ENCODE measurements at regions not wholly inside any gene's neighbourhood (a gene's known extent, or its start where the extent isn't known, plus 50 kb on each side); places are given as distances from the start of the nearest gene placed in this dataset.

DNA sequence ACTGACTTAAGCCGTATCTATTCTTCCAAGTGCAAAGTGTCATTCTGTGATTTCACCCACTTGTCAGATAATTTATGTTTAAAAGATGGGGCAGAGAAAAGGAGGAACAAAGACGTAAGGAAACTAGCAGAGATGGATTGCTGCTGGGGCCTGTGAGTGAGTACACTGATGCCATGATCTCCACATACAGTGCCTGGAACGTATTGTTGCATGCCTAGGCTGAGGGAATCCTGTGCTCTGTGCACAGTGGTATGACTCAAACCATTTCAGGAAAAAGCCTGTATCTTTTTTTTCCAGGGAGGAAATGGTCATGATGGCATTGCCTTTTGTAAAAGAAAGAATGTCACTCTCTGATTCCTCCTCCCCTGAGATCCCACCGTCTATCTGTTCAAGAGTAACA, 359.5 kb upstream of the ADAMTS16 start:
- Histone ChIP-seq H2BK12ac (ENCODE audit: insufficient read length, low read depth, low read length) (no peak overlapping the region), H3K56ac (ENCODE audit: insufficient read length, low read depth, low read length) (no peak overlapping the region), H3K18ac (ENCODE audit: insufficient read length, low read depth, low read length) (no peak overlapping the region), H3K9me3 (ENCODE audit: control insufficient read depth, low read depth, low read length) (no peaks in the 10 kb centered on the region), H4K5ac (ENCODE audit: insufficient read length, low read depth, low read length) (no peak overlapping the region), H2BK5ac (ENCODE audit: insufficient read length, low read length) (no peak overlapping the region), H2AFZ (ENCODE audit: low read length) (no peak overlapping the region), H4K8ac (replicated peaks; ENCODE audit: insufficient read length, low read depth, low read length) (no peak overlapping the region), H2AK5ac (ENCODE audit: insufficient read length, low read length) (no peak overlapping the region), H4K91ac (ENCODE audit: insufficient read length, low read depth, low read length) (no peak overlapping the region), H3K27me3 (ENCODE audit: insufficient read depth, low read length) (no peaks in the 10 kb centered on the region), H2BK15ac (ENCODE audit: low read depth, low read length) (no peak overlapping the region), H3K79me2 (ENCODE audit: insufficient read depth, low read length) (no peaks in the 10 kb centered on the region), H3K4ac (ENCODE audit: low read depth, low read length) (no peak overlapping the region), H3K23ac (ENCODE audit: insufficient read length, low read depth, low read length) (no peak overlapping the region), H3K79me1 (ENCODE audit: insufficient read depth, low read depth, low read length, poor library complexity, severe bottlenecking) (no peaks in the 10 kb centered on the region), H4K20me1 (ENCODE audit: control insufficient read depth, insufficient read depth, insufficient read length) (no peaks in the 10 kb centered on the region), H3T11ph (ENCODE audit: low read length) (no peak overlapping the region), H3K9ac (ENCODE audit: extremely low read depth, insufficient read length, low read length) (no peak overlapping the region), H2BK120ac (ENCODE audit: low read depth, low read length, poor library complexity, severe bottlenecking) (no peak overlapping the region), H3K4me2 (ENCODE audit: insufficient read depth, insufficient read length, low read length) (no peak overlapping the region), H3K4me1 (ENCODE audit: insufficient read depth, low read length) (no peaks in the 10 kb centered on the region), H2BK20ac (ENCODE audit: low read depth, low read length, poor library complexity, severe bottlenecking) (no peak overlapping the region), H3K14ac (ENCODE audit: insufficient read depth, low read length) (no peak overlapping the region), H3K23me2 (ENCODE audit: insufficient read length, low read depth, low read length, poor library complexity, severe bottlenecking) (no peaks in the 10 kb centered on the region), H3K27ac (ENCODE audit: insufficient read length, low read depth, low read length) (no peak overlapping the region)
- H3K4me3 Mint-ChIP-seq = no peak overlapping the region
- no CpG with 5 or more reads among the region's 4 CpGs for WGBS (ENCODE audit: extremely low coverage, insufficient read length, low lambda C conversion rate)
- H3K9me3 Mint-ChIP-seq = peaks cover 0 to 2% of the 10 kb centered on the region in 2 experiments; a peak in 1 of 5 replicates
- no peak overlapping the region; a peak in 2 of 7 replicates for H3K27ac Mint-ChIP-seq
- no peaks in the 10 kb centered on the region; a peak in 1 of 7 replicates for H3K36me3 Mint-ChIP-seq (ENCODE audit: insufficient read depth in 1 of 3, low read depth in 3 of 3)
- no peak for DNase-seq
- peaks cover 0 to 3% of the 10 kb centered on the region in 2 experiments; a peak in 2 of 4 replicates for H3K4me1 Mint-ChIP-seq
- H3K27me3 Mint-ChIP-seq (ENCODE audit: low read depth) = no peaks in the 10 kb centered on the region; the same call in 1 of the 2 replicates
- TF ChIP-seq, protein P1, sequence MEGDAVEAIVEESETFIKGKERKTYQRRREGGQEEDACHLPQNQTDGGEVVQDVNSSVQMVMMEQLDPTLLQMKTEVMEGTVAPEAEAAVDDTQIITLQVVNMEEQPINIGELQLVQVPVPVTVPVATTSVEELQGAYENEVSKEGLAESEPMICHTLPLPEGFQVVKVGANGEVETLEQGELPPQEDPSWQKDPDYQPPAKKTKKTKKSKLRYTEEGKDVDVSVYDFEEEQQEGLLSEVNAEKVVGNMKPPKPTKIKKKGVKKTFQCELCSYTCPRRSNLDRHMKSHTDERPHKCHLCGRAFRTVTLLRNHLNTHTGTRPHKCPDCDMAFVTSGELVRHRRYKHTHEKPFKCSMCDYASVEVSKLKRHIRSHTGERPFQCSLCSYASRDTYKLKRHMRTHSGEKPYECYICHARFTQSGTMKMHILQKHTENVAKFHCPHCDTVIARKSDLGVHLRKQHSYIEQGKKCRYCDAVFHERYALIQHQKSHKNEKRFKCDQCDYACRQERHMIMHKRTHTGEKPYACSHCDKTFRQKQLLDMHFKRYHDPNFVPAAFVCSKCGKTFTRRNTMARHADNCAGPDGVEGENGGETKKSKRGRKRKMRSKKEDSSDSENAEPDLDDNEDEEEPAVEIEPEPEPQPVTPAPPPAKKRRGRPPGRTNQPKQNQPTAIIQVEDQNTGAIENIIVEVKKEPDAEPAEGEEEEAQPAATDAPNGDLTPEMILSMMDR (conservative IDR thresholded peaks at IDR 0.05) = no peak

Data from H9 (cell line).